Activated CD4-positive, CD25-positive, alpha-beta regulatory T cell treated with anti-CD3 and anti-CD28 coated beads, Interleukin-2, amount 50 U/mL, for 24 hours (primary cell): ENCODE measurements at regions not wholly inside any gene's neighbourhood (a gene's known extent, or its start where the extent isn't known, plus 50 kb on each side); places are given as distances from the start of the nearest gene placed in this dataset.

Experiments used
- ATAC-seq, 2 donors: fragments of 150-1000 bp; cut with Tn5 transposase; one replicate each; pipeline ENCODE4 v1.10.0; 2021; ENCODE audit warnings: mild to moderate bottlenecking in 1 of 2, moderate library complexity in 1 of 2

- ATAC-seq: no peak
These were observed 521.0 kb downstream of the SOX11 start for GRCh38 chr2:6213056-6213780.

- ATAC-seq: no peak
These were observed 522.3 kb downstream of the SOX11 start for GRCh38 chr2:6214471-6214870.

GRCh38 chr2:6215053-6215452 lies 522.9 kb downstream of the SOX11 start:
- no peak for ATAC-seq

GRCh38 chr2:6216234-6216633 lies 524.0 kb downstream of the SOX11 start:
- ATAC-seq: no peak

GRCh38 chr2:6218926-6219325 lies 526.7 kb downstream of the SOX11 start:
- ATAC-seq: no peak

- no peak for ATAC-seq
These were observed 527.7 kb downstream of the SOX11 start for GRCh38 chr2:6219906-6220305.

GRCh38 chr2:6222296-6222695 lies 530.1 kb downstream of the SOX11 start:
- no peak for ATAC-seq

GRCh38 chr2:6224267-6224666 lies 532.1 kb downstream of the SOX11 start:
- no peak for ATAC-seq

GRCh38 chr2:6228251-6228650 lies 536.1 kb downstream of the SOX11 start:
- ATAC-seq: no peak

GRCh38 chr2:6231166-6231565 lies 539.0 kb downstream of the SOX11 start:
- ATAC-seq: no peak

GRCh38 chr2:6233993-6234392 lies 541.8 kb downstream of the SOX11 start:
- ATAC-seq: no peak

- ATAC-seq: no peak
These were observed 542.5 kb downstream of the SOX11 start for GRCh38 chr2:6234702-6235101.

- ATAC-seq: no peak
These were observed 544.1 kb downstream of the SOX11 start for GRCh38 chr2:6236317-6236716.

GRCh38 chr2:6237039-6237660 lies 545.0 kb downstream of the SOX11 start:
- ATAC-seq: no peak

- no peak for ATAC-seq
These were observed 557.4 kb downstream of the SOX11 start for GRCh38 chr2:6249557-6249956.

- ATAC-seq: no peak
These were observed 562.3 kb downstream of the SOX11 start for GRCh38 chr2:6254441-6254840.

- no peak for ATAC-seq
These were observed 572.0 kb downstream of the SOX11 start for GRCh38 chr2:6264198-6264597.

GRCh38 chr2:6281524-6281923 lies 584.2 kb downstream of the CMPK2 start:
- no peak for ATAC-seq

GRCh38 chr2:6283259-6283658 lies 582.4 kb downstream of the CMPK2 start:
- no peak for ATAC-seq

GRCh38 chr2:6287406-6287805 lies 578.3 kb downstream of the CMPK2 start:
- ATAC-seq: no peak

- ATAC-seq: no peak
These were observed 576.9 kb downstream of the CMPK2 start for GRCh38 chr2:6288791-6289190.

GRCh38 chr2:6290217-6291015 lies 575.3 kb downstream of the CMPK2 start:
- ATAC-seq: no peak

GRCh38 chr2:6294791-6295190 lies 570.9 kb downstream of the CMPK2 start:
- no peak for ATAC-seq

GRCh38 chr2:6297238-6297637 lies 568.5 kb downstream of the CMPK2 start:
- ATAC-seq: no peak
